IMR-90 (cell line): ENCODE measurements at regions not wholly inside any gene's neighbourhood (a gene's known extent, or its start where the extent isn't known, plus 50 kb on each side); places are given as distances from the start of the nearest gene placed in this dataset.

Experiments used
- FOS ChIP-seq: fragments of 150-350 bp; IDR thresholded peaks from 2 replicates; pipeline ENCODE4 v1.6.1; 2016; ENCODE audit warnings: low read depth, low read length
- MAZ ChIP-seq: IDR thresholded peaks from 2 replicates; pipeline ENCODE4 v1.6.1; 2012; ENCODE audit warnings: low read depth, mild to moderate bottlenecking, low read length, improper control_type of control experiment, moderate library complexity, borderline replicate concordance
- POLR2A ChIP-seq: IDR thresholded peaks from 2 replicates; pipeline ENCODE4 v1.6.1; 2012; ENCODE audit warnings: mild to moderate bottlenecking, low read depth, low read length
- RAD21 ChIP-seq: IDR thresholded peaks from 2 replicates; pipeline ENCODE4 v1.6.1; 2012; ENCODE audit warnings: low read length, improper control_type of control experiment
- TF ChIP-seq, protein P1 (sequence below): fragments of 150-350 bp; IDR thresholded peaks from 2 replicates; pipeline ENCODE4 v1.6.1; 2016; ENCODE audit warnings: low read depth, mild to moderate bottlenecking, low read length, moderate library complexity, borderline replicate concordance
- TF ChIP-seq, protein P2 (sequence below): conservative IDR thresholded peaks from 2 replicates; pipeline ENCODE4 v1.5.1; 2012; ENCODE audit warnings: mild to moderate bottlenecking, low read depth, low read length, improper control_type of control experiment
- TF ChIP-seq, protein P3 (sequence below): fragments of 150-350 bp; IDR thresholded peaks from 2 replicates; pipeline ENCODE4 v1.6.1; 2017; ENCODE audit warnings: mild to moderate bottlenecking, antibody characterized with exemption, low read length, low read depth

DNA sequence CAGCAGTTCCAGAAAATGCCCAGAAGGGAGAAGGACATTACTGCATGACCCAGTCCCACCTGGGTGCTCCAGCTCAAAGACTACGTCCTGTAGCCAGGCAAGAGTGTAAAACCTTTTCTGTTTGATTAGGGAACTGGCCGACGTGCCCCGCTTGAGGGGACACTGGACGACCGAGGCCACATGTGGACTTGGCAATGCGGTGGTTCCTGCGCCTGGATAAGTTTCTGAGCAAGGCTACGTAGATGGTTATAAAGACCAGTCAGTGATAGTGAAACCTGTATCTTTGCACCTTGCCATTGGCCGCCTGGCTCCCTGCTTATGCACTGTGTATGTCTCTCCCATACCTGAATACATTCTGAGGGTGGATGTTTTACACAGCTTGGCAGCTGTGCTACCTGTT is 567.0 kb upstream of the CRIM1 start:
- no peak for TF ChIP-seq FOS
- TF ChIP-seq, protein P1, sequence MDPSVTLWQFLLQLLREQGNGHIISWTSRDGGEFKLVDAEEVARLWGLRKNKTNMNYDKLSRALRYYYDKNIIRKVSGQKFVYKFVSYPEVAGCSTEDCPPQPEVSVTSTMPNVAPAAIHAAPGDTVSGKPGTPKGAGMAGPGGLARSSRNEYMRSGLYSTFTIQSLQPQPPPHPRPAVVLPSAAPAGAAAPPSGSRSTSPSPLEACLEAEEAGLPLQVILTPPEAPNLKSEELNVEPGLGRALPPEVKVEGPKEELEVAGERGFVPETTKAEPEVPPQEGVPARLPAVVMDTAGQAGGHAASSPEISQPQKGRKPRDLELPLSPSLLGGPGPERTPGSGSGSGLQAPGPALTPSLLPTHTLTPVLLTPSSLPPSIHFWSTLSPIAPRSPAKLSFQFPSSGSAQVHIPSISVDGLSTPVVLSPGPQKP: no peak
- no peak for TF ChIP-seq POLR2A
- TF ChIP-seq, protein P2, sequence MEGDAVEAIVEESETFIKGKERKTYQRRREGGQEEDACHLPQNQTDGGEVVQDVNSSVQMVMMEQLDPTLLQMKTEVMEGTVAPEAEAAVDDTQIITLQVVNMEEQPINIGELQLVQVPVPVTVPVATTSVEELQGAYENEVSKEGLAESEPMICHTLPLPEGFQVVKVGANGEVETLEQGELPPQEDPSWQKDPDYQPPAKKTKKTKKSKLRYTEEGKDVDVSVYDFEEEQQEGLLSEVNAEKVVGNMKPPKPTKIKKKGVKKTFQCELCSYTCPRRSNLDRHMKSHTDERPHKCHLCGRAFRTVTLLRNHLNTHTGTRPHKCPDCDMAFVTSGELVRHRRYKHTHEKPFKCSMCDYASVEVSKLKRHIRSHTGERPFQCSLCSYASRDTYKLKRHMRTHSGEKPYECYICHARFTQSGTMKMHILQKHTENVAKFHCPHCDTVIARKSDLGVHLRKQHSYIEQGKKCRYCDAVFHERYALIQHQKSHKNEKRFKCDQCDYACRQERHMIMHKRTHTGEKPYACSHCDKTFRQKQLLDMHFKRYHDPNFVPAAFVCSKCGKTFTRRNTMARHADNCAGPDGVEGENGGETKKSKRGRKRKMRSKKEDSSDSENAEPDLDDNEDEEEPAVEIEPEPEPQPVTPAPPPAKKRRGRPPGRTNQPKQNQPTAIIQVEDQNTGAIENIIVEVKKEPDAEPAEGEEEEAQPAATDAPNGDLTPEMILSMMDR: no peak
- no peak for TF ChIP-seq RAD21
- TF ChIP-seq MAZ: no peak
- TF ChIP-seq, protein P3, sequence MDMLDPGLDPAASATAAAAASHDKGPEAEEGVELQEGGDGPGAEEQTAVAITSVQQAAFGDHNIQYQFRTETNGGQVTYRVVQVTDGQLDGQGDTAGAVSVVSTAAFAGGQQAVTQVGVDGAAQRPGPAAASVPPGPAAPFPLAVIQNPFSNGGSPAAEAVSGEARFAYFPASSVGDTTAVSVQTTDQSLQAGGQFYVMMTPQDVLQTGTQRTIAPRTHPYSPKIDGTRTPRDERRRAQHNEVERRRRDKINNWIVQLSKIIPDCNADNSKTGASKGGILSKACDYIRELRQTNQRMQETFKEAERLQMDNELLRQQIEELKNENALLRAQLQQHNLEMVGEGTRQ: no peak
